Nephron progenitor cell (in vitro differentiated cells): ENCODE measurements at regions not wholly inside any gene's neighbourhood (a gene's known extent, or its start where the extent isn't known, plus 50 kb on each side); places are given as distances from the start of the nearest gene placed in this dataset.

ENCODE experiments used
- DNase-seq: peaks from one replicate; pipeline ENCODE4 v3.0.0; 2021
- H3K27ac Mint-ChIP-seq: 2 replicates; pipeline ENCODE4 v1.8.0; 2021; ENCODE audit warnings: mild to moderate bottlenecking, moderate library complexity, mixed read lengths
- H3K27me3 Mint-ChIP-seq: 2 replicates; pipeline ENCODE4 v1.8.0; 2021; ENCODE audit warnings: mild to moderate bottlenecking, low read depth, mixed read lengths; ENCODE audit not compliant: poor library complexity
- H3K36me3 Mint-ChIP-seq: 2 replicates; pipeline ENCODE4 v1.8.0; 2021; ENCODE audit warnings: low read depth, mixed read lengths
- H3K4me1 Mint-ChIP-seq: 2 replicates; pipeline ENCODE4 v1.8.0; 2021; ENCODE audit warnings: mixed read lengths
- H3K4me3 Mint-ChIP-seq: 2 replicates; pipeline ENCODE4 v1.8.0; 2021; ENCODE audit warnings: mild to moderate bottlenecking, moderate library complexity, mixed read lengths
- H3K9me3 Mint-ChIP-seq: 2 replicates; pipeline ENCODE4 v1.8.0; 2021; ENCODE audit warnings: mild to moderate bottlenecking, moderate library complexity, mixed read lengths
- CTCF ChIP-seq: fragments of 200-600 bp; sonication (generic); IDR thresholded peaks from 2 replicates; pipeline ENCODE4 v1.5.0; 2021; ENCODE audit warnings: antibody characterized with exemption

- H3K9me3 Mint-ChIP-seq: peaks cover 16% of the 10 kb centered on the region
- no peak for DNase-seq
Observed at GRCh38 chr6:150466196-150466595, 97.4 kb downstream of the IYD start.

GRCh38 chr6:150470131-150470530 is 101.3 kb downstream of the IYD start:
- H3K36me3 Mint-ChIP-seq: no peaks in the 10 kb centered on the region
- no peak overlapping the region for H3K4me3 Mint-ChIP-seq
- TF ChIP-seq CTCF: no peak
- no peak for DNase-seq
- H3K9me3 Mint-ChIP-seq: peaks cover 9% of the 10 kb centered on the region
- no peak overlapping the region for H3K27ac Mint-ChIP-seq
- peaks cover 9% of the 10 kb centered on the region for H3K27me3 Mint-ChIP-seq
- no peaks in the 10 kb centered on the region for H3K4me1 Mint-ChIP-seq

More at GRCh38 chr6:150466196-150466595, 97.4 kb downstream of the IYD start:
- Mint-ChIP-seq H3K27ac (no peak overlapping the region), H3K36me3 (no peaks in the 10 kb centered on the region), H3K4me1 (no peaks in the 10 kb centered on the region), H3K4me3 (no peak overlapping the region), H3K27me3 (peaks cover 9% of the 10 kb centered on the region)
- no peak for TF ChIP-seq CTCF

GRCh38 chr6:150470960-150471665 is 102.3 kb downstream of the IYD start:
- Mint-ChIP-seq H3K27ac (no peak overlapping the region), H3K27me3 (peaks cover 9% of the 10 kb centered on the region), H3K9me3 (peaks cover 9% of the 10 kb centered on the region), H3K36me3 (no peaks in the 10 kb centered on the region), H3K4me3 (no peak overlapping the region), H3K4me1 (no peaks in the 10 kb centered on the region)
- TF ChIP-seq CTCF: no peak
- no peak for DNase-seq

- H3K27me3 Mint-ChIP-seq: peaks cover 5% of the 10 kb centered on the region
- H3K36me3 Mint-ChIP-seq: no peaks in the 10 kb centered on the region
- peaks cover 8% of the 10 kb centered on the region for H3K9me3 Mint-ChIP-seq
- H3K4me1 Mint-ChIP-seq: no peaks in the 10 kb centered on the region
- no peak for TF ChIP-seq CTCF
- H3K4me3 Mint-ChIP-seq: no peak overlapping the region
- no peak overlapping the region for H3K27ac Mint-ChIP-seq
- DNase-seq: no peak
Observed at GRCh38 chr6:150478656-150479545, 110.1 kb downstream of the IYD start.

GRCh38 chr6:150482883-150483409 is 114.1 kb downstream of the IYD start:
- DNase-seq: no peak
- Mint-ChIP-seq H3K9me3 (peaks cover 15% of the 10 kb centered on the region), H3K4me1 (peaks cover 4% of the 10 kb centered on the region), H3K36me3 (peaks cover 7% of the 10 kb centered on the region), H3K27ac (no peak overlapping the region), H3K27me3 (peaks cover 10% of the 10 kb centered on the region), H3K4me3 (no peak overlapping the region)
- TF ChIP-seq CTCF: no peak
